Endothelial cell of umbilical vein (primary cell): ENCODE measurements at regions not wholly inside any gene's neighbourhood (a gene's known extent, or its start where the extent isn't known, plus 50 kb on each side); places are given as distances from the start of the nearest gene placed in this dataset.

Source experiments
- BruUV-seq: library from RNA; stranded (reverse); fragments of 400-500 nt; replicated peaks from 2 replicates; lab custom pipeline; 2021; lab: Mats Ljungman, UMichigan
- CTCF ChIA-PET: fragments of 300-600, 350-600 bp; sonication (Branson Sonifier 250); formaldehyde crosslinking; loops from one replicate; lab custom pipeline; 2021; ENCODE audit warnings: antibody characterized with exemption, inconsistent platforms; lab: Charles Lee
- POLR2A ChIA-PET: fragments of 300-600, 350-600 bp; sonication (Branson Sonifier 250); formaldehyde crosslinking; loops from one replicate; lab custom pipeline; 2021; ENCODE audit warnings: antibody characterized with exemption, inconsistent platforms; lab: Charles Lee
- DNase-seq: peaks from one replicate; pipeline ENCODE4 v3.0.0-alpha.2; 2011; ENCODE audit warnings: low read depth, low spot score
- FAIRE-seq: peaks from 2 replicates; lab custom pipeline; 2011; peaks lifted over from hg19 to GRCh38; lab: Jason Lieb, UNC
- H2AFZ ChIP-seq: 2 replicates; pipeline ENCODE4 v1.6.0; 2012; ENCODE audit warnings: low read depth, low read length, control low read depth, inconsistent platforms
- H3K27ac ChIP-seq: 2 replicates; pipeline ENCODE4 v1.5.1; 2011; ENCODE audit warnings: low read depth, mild to moderate bottlenecking, control low read depth, low read length, moderate library complexity; ENCODE audit not compliant: insufficient read depth
- H3K27me3 ChIP-seq, 2 experiments: 2 replicates each; pipeline versions ENCODE4 v1.6.0 to v1.6.1; 2011; ENCODE audit warnings: low read length in 2 of 2, mixed read lengths in 1 of 2; ENCODE audit not compliant: control insufficient read depth in 2 of 2, insufficient read depth in 2 of 2
- H3K36me3 ChIP-seq, 2 experiments: 2 replicates in 1 of 2; 3 replicates in 1 of 2; pipeline ENCODE4 v1.5.1; 2011; ENCODE audit warnings: low read length in 2 of 2, mild to moderate bottlenecking in 1 of 2, moderate library complexity in 1 of 2; ENCODE audit not compliant: control insufficient read depth in 2 of 2, insufficient read depth in 2 of 2; ENCODE audit errors: extremely low read depth in 1 of 2
- H3K4me1 ChIP-seq: 3 replicates; pipeline ENCODE4 v1.5.1; 2011; ENCODE audit warnings: mild to moderate bottlenecking, low read length; ENCODE audit not compliant: control insufficient read depth, insufficient read depth; ENCODE audit errors: extremely low read depth
- H3K4me2 ChIP-seq: 2 replicates; pipeline ENCODE4 v1.6.1; 2011; ENCODE audit warnings: low read length, control low read depth, mixed read lengths; ENCODE audit not compliant: insufficient read depth
- H3K4me3 ChIP-seq, 3 experiments: fragments of 200-600 bp in 1 of 3; sonication (generic), shearing (Covaris generic) in 1 of 3; replicated peaks in 1 of 3; 2 replicates each; pipeline ENCODE4 v1.5.1; 2011 to 2016; ENCODE audit warnings: control low read depth in 3 of 3, low read length in 3 of 3, mild to moderate bottlenecking in 2 of 3, inconsistent platforms in 1 of 3, low read depth in 1 of 3, moderate library complexity in 1 of 3; ENCODE audit not compliant: insufficient read depth in 1 of 3
- H3K79me2 ChIP-seq: 2 replicates; pipeline ENCODE4 v1.6.0; 2012; ENCODE audit warnings: low read length, inconsistent platforms; ENCODE audit not compliant: control insufficient read depth, insufficient read depth
- H3K9ac ChIP-seq: replicated peaks from 2 replicates; pipeline ENCODE3; 2011; ENCODE audit warnings: low read length, control low read depth; ENCODE audit not compliant: insufficient read depth; ENCODE audit errors: extremely low read depth
- H3K9me1 ChIP-seq: replicated peaks from 3 replicates; pipeline ENCODE4 v1.6.0; 2011; ENCODE audit warnings: mild to moderate bottlenecking, low read length; ENCODE audit not compliant: control insufficient read depth, insufficient read depth; ENCODE audit errors: extremely low read depth
- H3K9me3 ChIP-seq: replicated peaks from 2 replicates; pipeline ENCODE4 v1.5.1; 2012; ENCODE audit warnings: low read length, inconsistent platforms; ENCODE audit not compliant: control insufficient read depth, insufficient read depth
- H4K20me1 ChIP-seq: replicated peaks from 2 replicates; pipeline ENCODE3; 2011; ENCODE audit warnings: mild to moderate bottlenecking, low read length; ENCODE audit not compliant: control insufficient read depth, insufficient read depth; ENCODE audit errors: extremely low read depth
- EZH2 ChIP-seq: IDR thresholded peaks from 2 replicates; pipeline ENCODE4 v1.6.1; 2012; ENCODE audit warnings: borderline replicate concordance, low read depth, mild to moderate bottlenecking, moderate library complexity, low read length, inconsistent platforms; ENCODE audit not compliant: severe bottlenecking
- FOS ChIP-seq: IDR thresholded peaks from 2 replicates; pipeline ENCODE4 v1.6.1; 2011; ENCODE audit warnings: mild to moderate bottlenecking, low read length, moderate library complexity, borderline replicate concordance; ENCODE audit not compliant: insufficient read depth
- GATA2 ChIP-seq: IDR thresholded peaks from 2 replicates; pipeline ENCODE4 v1.7.0; 2011; ENCODE audit warnings: low read depth, mild to moderate bottlenecking, moderate library complexity, mixed read lengths, low read length; ENCODE audit not compliant: insufficient read length, insufficient read depth
- JUN ChIP-seq: IDR thresholded peaks from 2 replicates; pipeline ENCODE4 v1.6.1; 2011; ENCODE audit warnings: borderline replicate concordance, low read depth; ENCODE audit not compliant: insufficient read length, insufficient read depth
- MAX ChIP-seq: IDR thresholded peaks from 2 replicates; pipeline ENCODE4 v1.6.1; 2011; ENCODE audit not compliant: insufficient read depth, insufficient read length
- MYC ChIP-seq: IDR thresholded peaks from one replicate; pipeline ENCODE4 v1.6.1; 2011; ENCODE audit warnings: mild to moderate bottlenecking, low read depth, low read length
- POLR2A ChIP-seq: IDR thresholded peaks from 2 replicates; pipeline ENCODE4 v1.6.1; 2012; ENCODE audit warnings: low read depth, mild to moderate bottlenecking, control low read depth, low read length
- POLR2AphosphoS5 ChIP-seq: IDR thresholded peaks from 2 replicates; pipeline ENCODE4 v1.6.1; 2012; ENCODE audit warnings: low read depth, mild to moderate bottlenecking, control low read depth, low read length, moderate library complexity; ENCODE audit not compliant: insufficient read depth
- dilution Hi-C: fragments of 300-500 bp; cut with MboI; formaldehyde crosslinking; loops from one replicate; pipeline ENCODE4 v1.15.0; 2019; ENCODE audit warnings: low sequenced_read_pairs; ENCODE audit not compliant: extremely low pct_ligation_motif_present
- intact Hi-C: fragments of 100-400 bp; cut with micrococcal nuclease; formaldehyde crosslinking; loops from one replicate; pipeline ENCODE4 v1.10.0; 2022
- TF ChIP-seq, protein P1 (sequence below), 2 donors: IDR thresholded peaks; 1 replicate in 1 of 2; 2 replicates in 1 of 2; pipeline ENCODE4 v1.5.1; 2011; ENCODE audit warnings: low read length in 2 of 2, mild to moderate bottlenecking in 2 of 2, moderate library complexity in 2 of 2, control low read depth in 1 of 2, inconsistent platforms in 1 of 2, low read depth in 1 of 2; ENCODE audit not compliant: insufficient read depth in 1 of 2; ENCODE audit errors: extremely low read depth in 1 of 2

DNA sequence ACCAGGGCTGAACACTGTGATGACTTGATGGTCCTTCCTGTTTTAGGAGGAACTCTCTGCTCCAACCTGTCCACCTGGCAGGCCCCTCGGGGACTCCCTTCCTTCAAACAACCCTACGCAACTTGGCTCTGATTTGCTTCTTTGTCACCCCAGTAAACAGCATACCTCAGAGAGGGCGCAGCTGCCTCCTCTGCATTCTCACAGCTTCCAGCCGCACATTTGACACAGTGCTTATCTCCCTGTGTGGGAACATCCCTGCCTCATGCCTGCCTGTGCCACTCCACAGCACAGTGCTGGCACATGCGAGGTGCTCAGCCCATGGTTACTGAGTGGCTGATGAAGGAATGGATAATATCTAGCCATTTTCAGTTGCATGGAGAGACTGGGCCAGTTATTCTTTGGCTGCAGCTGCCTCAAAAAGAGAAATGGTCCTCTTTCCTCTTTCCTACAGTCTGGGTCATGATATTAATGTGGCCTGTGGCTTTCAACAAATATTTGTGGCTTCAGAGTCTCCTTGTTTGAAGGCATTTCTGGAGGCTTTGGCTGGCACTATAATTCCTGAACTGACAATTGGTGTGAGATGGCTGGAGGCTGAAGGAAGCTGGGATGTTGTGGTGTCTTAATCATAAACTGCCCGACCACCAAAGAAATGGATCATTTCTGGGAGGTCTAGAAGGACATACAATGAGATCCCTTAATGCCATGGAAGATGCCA, 77.9 kb downstream of the TENT5C start:
- POLR2A ChIA-PET: no interaction called here
- FAIRE-seq (no peak), DNase-seq (no peak)
- H4K20me1 ChIP-seq: no peaks in the 10 kb centered on the region
- H2AFZ ChIP-seq: no peak overlapping the region
- H3K36me3 ChIP-seq: no peaks in the 10 kb centered on the region
- no peak overlapping the region for H3K4me2 ChIP-seq
- H3K27ac ChIP-seq: no peak overlapping the region
- no peaks in the 10 kb centered on the region for H3K9me3 ChIP-seq
- dilution Hi-C loops (no loop called here), intact Hi-C loops (no loop called here)
- H3K9ac ChIP-seq: no peak overlapping the region
- H3K27me3 ChIP-seq: no peaks in the 10 kb centered on the region
- H3K4me3 ChIP-seq: no peak overlapping the region
- no peak for TF ChIP-seq POLR2AphosphoS5
- TF ChIP-seq POLR2A: no peak
- TF ChIP-seq FOS: no peak
- TF ChIP-seq EZH2: no peak
- TF ChIP-seq MAX: no peak
- TF ChIP-seq JUN: no peak
- TF ChIP-seq, protein P1, sequence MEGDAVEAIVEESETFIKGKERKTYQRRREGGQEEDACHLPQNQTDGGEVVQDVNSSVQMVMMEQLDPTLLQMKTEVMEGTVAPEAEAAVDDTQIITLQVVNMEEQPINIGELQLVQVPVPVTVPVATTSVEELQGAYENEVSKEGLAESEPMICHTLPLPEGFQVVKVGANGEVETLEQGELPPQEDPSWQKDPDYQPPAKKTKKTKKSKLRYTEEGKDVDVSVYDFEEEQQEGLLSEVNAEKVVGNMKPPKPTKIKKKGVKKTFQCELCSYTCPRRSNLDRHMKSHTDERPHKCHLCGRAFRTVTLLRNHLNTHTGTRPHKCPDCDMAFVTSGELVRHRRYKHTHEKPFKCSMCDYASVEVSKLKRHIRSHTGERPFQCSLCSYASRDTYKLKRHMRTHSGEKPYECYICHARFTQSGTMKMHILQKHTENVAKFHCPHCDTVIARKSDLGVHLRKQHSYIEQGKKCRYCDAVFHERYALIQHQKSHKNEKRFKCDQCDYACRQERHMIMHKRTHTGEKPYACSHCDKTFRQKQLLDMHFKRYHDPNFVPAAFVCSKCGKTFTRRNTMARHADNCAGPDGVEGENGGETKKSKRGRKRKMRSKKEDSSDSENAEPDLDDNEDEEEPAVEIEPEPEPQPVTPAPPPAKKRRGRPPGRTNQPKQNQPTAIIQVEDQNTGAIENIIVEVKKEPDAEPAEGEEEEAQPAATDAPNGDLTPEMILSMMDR (IDR thresholded peaks at IDR 0.05; ENCODE audit: extremely low read depth in 1 of 2, insufficient read depth in 1 of 2, low read depth in 1 of 2, low read length in 2 of 2): no peak
- no peak for TF ChIP-seq MYC
- no peak for TF ChIP-seq GATA2
- no peaks in the 10 kb centered on the region for H3K9me1 ChIP-seq
- H3K4me1 ChIP-seq: peaks cover 22% of the 10 kb centered on the region
- no TSS peak for BruUV-seq
- CTCF ChIA-PET: interaction anchor here (0.6 to 1.0 kb wide), 3 partner anchors 13 to 148 kb away, joined by 3 read pairs; no protein-coding TSS in a partner anchor
- no peaks in the 10 kb centered on the region for H3K79me2 ChIP-seq
